ENCODE measurements at regions not wholly inside any gene's neighbourhood (a gene's known extent, or its start where the extent isn't known, plus 50 kb on each side); places are given as distances from the start of the nearest gene placed in this dataset.
"Not testable (repeated sequence)": the region's sequence is repeated elsewhere in the genome, so short reads cannot be mapped to it uniquely, and the experiment has no call there.

DNA sequence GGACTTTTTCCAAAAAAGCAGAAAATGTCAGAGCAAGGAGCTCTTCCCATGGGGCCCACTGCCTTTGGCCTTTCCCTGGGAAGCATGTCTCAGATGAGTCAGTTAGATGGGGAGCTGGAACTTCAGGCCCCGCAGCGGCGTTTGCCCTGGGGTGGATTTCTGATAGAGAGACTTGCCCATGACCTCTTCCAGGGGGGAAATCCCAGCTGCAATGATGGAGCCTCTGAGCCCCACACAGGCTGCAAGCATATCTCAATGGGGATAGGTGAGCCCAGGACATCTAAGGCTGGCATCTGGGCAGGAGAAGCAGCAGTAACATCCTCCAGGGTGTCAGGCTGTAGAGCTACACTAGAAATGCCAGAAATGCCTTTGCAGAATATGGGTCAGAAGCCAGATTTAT, 269.2 kb upstream of the TCERG1L start:
- Histone ChIP-seq H3K36me3 (ENCODE audit: control insufficient read depth in 3 of 3, insufficient read depth in 3 of 3, low read length in 3 of 3) (no peaks in the 10 kb centered on the region), H3K27ac (ENCODE audit: low read depth, low read length) (no peak overlapping the region), H3K9ac (ENCODE audit: low read depth in 1 of 3, low read length in 3 of 3) (no peak overlapping the region), H3K9me3 (ENCODE audit: control insufficient read depth in 3 of 3, low read length in 3 of 3) (no peaks in the 10 kb centered on the region), H3K4me3 (ENCODE audit: low read length in 3 of 3) (no peak overlapping the region), H3K4me1 (ENCODE audit: control insufficient read depth in 3 of 3, insufficient read depth in 3 of 3, low read length in 3 of 3) (no peaks in the 10 kb centered on the region), H3K27me3 (ENCODE audit: control insufficient read depth in 3 of 3, insufficient read depth in 3 of 3, low read length in 3 of 3) (no peaks in the 10 kb centered on the region)

DNA sequence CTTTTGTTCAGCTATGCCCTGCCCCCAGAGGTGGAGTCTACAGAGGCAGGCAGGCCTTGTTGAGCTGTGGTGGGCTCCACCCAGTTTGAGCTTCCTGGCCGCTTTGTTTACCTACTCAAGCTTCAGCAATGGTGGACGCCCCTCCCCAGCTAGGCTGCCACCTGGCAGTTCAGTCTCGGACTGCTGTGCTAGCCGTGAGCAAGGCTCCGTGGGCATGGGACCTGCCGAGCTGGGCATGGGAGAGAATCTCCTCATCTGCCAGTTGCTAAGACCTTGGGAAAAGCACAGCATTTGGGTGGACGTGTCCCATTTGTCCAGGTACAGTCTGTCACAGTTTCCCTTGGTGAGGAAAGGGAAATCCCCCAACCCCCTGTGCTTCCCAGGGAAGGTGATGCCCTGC, 270.0 kb upstream of the TCERG1L start:
- not testable (repeated sequence) for H3K27ac ChIP-seq (ENCODE audit: low read depth, low read length); H3K36me3 ChIP-seq (ENCODE audit: control insufficient read depth in 3 of 3, insufficient read depth in 3 of 3, low read length in 3 of 3); H3K4me1 ChIP-seq (ENCODE audit: control insufficient read depth in 3 of 3, insufficient read depth in 3 of 3, low read length in 3 of 3); H3K9me3 ChIP-seq (ENCODE audit: control insufficient read depth in 3 of 3, low read length in 3 of 3); H3K9ac ChIP-seq (ENCODE audit: low read depth in 1 of 3, low read length in 3 of 3); H3K27me3 ChIP-seq (ENCODE audit: control insufficient read depth in 3 of 3, insufficient read depth in 3 of 3, low read length in 3 of 3); H3K4me3 ChIP-seq (ENCODE audit: low read length in 3 of 3)

DNA sequence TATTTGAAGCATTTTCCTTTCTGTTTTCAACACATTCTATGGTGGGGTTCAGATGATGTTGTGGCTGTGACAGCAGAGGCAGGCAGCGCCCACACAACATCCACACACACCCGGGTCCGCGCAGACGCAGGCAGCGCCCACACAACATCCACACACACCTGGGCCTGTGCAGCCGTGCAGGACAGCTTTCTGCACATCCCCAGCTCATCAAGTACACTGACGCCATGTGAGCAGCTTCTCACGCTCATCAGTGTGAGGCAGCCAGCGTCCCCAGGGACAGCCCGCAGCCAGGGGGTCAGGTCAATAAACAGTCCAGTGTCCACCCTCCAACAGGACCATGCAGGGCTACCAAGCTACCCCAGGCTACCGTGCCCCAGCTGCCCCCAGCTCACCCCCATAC, 272.8 kb upstream of the TCERG1L start:
- Histone ChIP-seq H3K27me3 (ENCODE audit: control insufficient read depth in 3 of 3, insufficient read depth in 3 of 3, low read length in 3 of 3) (no peaks in the 10 kb centered on the region), H3K9ac (ENCODE audit: low read depth in 1 of 3, low read length in 3 of 3) (no peak overlapping the region), H3K27ac (ENCODE audit: low read depth, low read length) (no peak overlapping the region), H3K36me3 (ENCODE audit: control insufficient read depth in 3 of 3, insufficient read depth in 3 of 3, low read length in 3 of 3) (no peaks in the 10 kb centered on the region), H3K4me1 (ENCODE audit: control insufficient read depth in 3 of 3, insufficient read depth in 3 of 3, low read length in 3 of 3) (no peaks in the 10 kb centered on the region), H3K9me3 (ENCODE audit: control insufficient read depth in 3 of 3, low read length in 3 of 3) (no peaks in the 10 kb centered on the region), H3K4me3 (ENCODE audit: low read length in 3 of 3) (no peak overlapping the region)

DNA sequence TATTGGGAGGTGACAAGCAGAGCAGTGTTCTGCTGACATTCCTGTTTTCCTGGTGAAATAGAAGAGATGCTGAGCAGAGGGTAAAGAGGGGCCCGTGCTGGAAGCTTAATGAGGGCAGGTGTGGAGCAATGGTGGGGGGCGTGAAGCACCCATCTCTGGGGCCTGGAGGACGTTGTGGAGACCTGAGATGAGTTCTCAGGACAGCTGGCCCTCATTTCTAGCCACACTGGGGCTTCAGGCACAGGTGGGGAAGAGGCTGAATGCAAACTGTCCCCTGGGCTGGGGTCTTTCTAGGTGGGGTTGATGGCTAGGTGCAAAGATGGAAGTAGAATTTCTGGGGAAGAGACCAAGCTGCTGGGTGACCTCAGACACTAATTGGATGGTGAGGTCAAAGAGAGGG, 274.2 kb upstream of the TCERG1L start:
- Histone ChIP-seq H3K27ac (ENCODE audit: low read depth, low read length) (no peak overlapping the region), H3K27me3 (ENCODE audit: control insufficient read depth in 3 of 3, insufficient read depth in 3 of 3, low read length in 3 of 3) (no peaks in the 10 kb centered on the region), H3K36me3 (ENCODE audit: control insufficient read depth in 3 of 3, insufficient read depth in 3 of 3, low read length in 3 of 3) (no peaks in the 10 kb centered on the region), H3K9me3 (ENCODE audit: control insufficient read depth in 3 of 3, low read length in 3 of 3) (peaks cover 0 to 4% (median 2%) of the 10 kb centered on the region in 3 donors), H3K4me1 (ENCODE audit: control insufficient read depth in 3 of 3, insufficient read depth in 3 of 3, low read length in 3 of 3) (no peaks in the 10 kb centered on the region), H3K4me3 (ENCODE audit: low read length in 3 of 3) (no peak overlapping the region), H3K9ac (ENCODE audit: low read depth in 1 of 3, low read length in 3 of 3) (no peak overlapping the region)

DNA sequence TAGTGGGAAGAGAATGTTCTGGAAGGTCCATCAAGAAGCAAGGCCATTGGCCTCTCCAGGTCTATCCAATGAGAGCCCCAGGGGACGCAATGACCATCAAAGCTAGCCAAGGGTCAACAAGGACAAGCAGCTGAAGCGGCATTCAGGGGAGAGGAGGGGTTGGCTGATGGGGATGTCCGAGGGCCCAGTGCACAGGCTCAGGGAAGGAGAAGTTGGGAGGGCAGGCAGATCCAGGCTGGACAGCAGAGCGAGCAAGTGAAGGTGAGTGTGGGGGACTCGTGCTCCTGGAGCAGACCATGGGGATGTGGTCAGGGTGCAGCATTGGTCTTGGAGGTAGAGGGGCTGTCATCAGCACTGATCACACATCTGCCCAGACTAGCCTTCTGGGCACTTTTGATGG, 275.4 kb upstream of the TCERG1L start:
- Histone ChIP-seq H3K4me3 (ENCODE audit: low read length in 3 of 3) (no peak overlapping the region), H3K9ac (ENCODE audit: low read depth in 1 of 3, low read length in 3 of 3) (no peak overlapping the region), H3K4me1 (ENCODE audit: control insufficient read depth in 3 of 3, insufficient read depth in 3 of 3, low read length in 3 of 3) (no peaks in the 10 kb centered on the region), H3K36me3 (ENCODE audit: control insufficient read depth in 3 of 3, insufficient read depth in 3 of 3, low read length in 3 of 3) (no peaks in the 10 kb centered on the region), H3K27ac (ENCODE audit: low read depth, low read length) (no peak overlapping the region), H3K9me3 (ENCODE audit: control insufficient read depth in 3 of 3, low read length in 3 of 3) (peaks cover 0 to 4% (median 2%) of the 10 kb centered on the region in 3 donors), H3K27me3 (ENCODE audit: control insufficient read depth in 3 of 3, insufficient read depth in 3 of 3, low read length in 3 of 3) (no peaks in the 10 kb centered on the region)

DNA sequence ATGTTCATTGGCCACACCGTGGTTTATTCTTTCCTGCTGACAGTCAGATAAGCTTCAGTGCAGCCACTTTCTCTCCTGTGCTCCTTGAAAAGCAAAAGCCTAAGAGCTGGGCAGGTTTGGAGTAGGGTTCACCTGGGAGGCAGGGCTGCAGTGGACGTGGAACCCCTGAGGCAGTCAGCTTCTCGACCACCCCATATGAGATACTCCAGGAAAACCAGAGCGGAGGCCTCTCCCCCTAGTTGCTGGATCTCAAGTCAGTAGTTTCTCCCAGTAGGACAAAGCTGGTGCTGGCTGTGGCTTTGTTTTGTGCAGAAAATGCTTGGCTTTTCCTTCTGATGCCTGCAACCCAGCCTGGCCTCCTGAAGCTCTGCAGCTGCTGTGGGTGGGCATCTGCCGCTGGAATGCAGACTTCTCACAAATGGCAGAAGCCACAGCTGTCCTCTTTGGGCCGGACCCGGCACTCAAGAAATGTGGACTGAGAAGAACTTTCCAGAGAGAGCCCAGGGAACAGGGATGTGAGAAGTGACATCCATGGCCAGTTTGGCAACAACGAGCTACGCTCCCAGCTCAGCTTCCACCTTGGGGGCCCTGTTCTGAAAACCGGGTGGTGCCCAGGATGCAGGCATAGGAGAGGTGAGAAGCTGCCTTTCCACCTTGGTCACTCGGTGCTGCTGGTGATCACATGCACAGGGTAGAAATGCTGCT, 276.6 kb upstream of the TCERG1L start:
- Histone ChIP-seq H3K4me1 (ENCODE audit: control insufficient read depth in 3 of 3, insufficient read depth in 3 of 3, low read length in 3 of 3) (no peaks in the 10 kb centered on the region), H3K9me3 (ENCODE audit: control insufficient read depth in 3 of 3, low read length in 3 of 3) (peaks cover 0 to 4% (median 2%) of the 10 kb centered on the region in 3 donors), H3K4me3 (ENCODE audit: low read length in 3 of 3) (no peak overlapping the region), H3K36me3 (ENCODE audit: control insufficient read depth in 3 of 3, insufficient read depth in 3 of 3, low read length in 3 of 3) (no peaks in the 10 kb centered on the region), H3K9ac (ENCODE audit: low read depth in 1 of 3, low read length in 3 of 3) (no peak overlapping the region), H3K27me3 (ENCODE audit: control insufficient read depth in 3 of 3, insufficient read depth in 3 of 3, low read length in 3 of 3) (no peaks in the 10 kb centered on the region), H3K27ac (ENCODE audit: low read depth, low read length) (no peak overlapping the region)

DNA sequence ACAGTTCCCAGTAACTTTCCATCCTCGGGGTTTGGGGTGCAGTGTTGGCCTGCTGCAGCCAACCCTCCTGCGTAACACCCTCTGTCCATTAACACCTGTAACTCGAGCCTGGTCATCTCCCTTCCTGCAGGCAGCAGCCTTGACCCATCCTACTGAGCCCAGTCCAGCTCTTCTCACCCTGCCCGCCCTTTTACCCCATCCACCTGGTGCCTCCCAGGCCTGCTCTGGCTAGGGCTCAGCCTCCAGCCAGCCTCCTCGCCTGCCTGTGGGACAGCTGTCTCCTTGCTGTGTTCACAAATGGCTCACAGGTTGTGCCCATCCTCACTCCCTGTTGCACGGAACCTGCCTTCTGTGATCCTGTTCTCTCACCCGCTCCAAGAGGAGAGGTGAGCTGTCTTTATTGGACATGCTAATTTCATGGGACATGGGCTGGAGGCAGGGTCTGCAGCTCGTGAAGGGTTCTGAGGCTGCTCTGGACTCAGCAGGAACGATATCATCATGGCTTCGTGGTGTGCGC, 277.2 kb upstream of the TCERG1L start:
- no peaks in the 10 kb centered on the region for H3K36me3 ChIP-seq (ENCODE audit: control insufficient read depth in 3 of 3, insufficient read depth in 3 of 3, low read length in 3 of 3)
- no peak overlapping the region for H3K4me3 ChIP-seq (ENCODE audit: low read length in 3 of 3)
- no peak overlapping the region for H3K9ac ChIP-seq (ENCODE audit: low read depth in 1 of 3, low read length in 3 of 3)
- no peaks in the 10 kb centered on the region for H3K27me3 ChIP-seq (ENCODE audit: control insufficient read depth in 3 of 3, insufficient read depth in 3 of 3, low read length in 3 of 3)
- H3K27ac ChIP-seq (ENCODE audit: low read depth, low read length) = no peak overlapping the region
- H3K4me1 ChIP-seq (ENCODE audit: control insufficient read depth in 3 of 3, insufficient read depth in 3 of 3, low read length in 3 of 3) = no peaks in the 10 kb centered on the region
- peaks cover 0 to 4% (median 2%) of the 10 kb centered on the region in 3 donors for H3K9me3 ChIP-seq (ENCODE audit: control insufficient read depth in 3 of 3, low read length in 3 of 3)

DNA sequence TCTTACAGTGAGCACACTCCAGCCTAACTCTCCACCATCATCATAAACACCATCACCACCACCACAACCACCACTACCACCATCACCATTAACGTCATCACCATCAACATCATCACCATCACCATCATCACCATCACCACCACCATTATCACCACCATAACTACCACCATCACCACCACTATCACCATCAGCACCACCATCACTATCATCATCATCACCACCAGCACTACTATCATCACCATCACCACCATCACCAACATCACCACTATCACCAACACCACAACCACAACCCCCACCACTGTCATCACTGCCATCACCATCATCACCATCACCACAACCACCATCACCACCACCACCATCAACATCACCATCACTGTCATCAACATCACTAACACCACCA, 279.0 kb upstream of the TCERG1L start:
- Histone ChIP-seq H3K4me3 (ENCODE audit: low read length in 3 of 3) (no peak overlapping the region), H3K27me3 (ENCODE audit: control insufficient read depth in 3 of 3, insufficient read depth in 3 of 3, low read length in 3 of 3) (no peaks in the 10 kb centered on the region), H3K9me3 (ENCODE audit: control insufficient read depth in 3 of 3, low read length in 3 of 3) (peaks cover 0 to 4% (median 2%) of the 10 kb centered on the region in 3 donors), H3K27ac (ENCODE audit: low read depth, low read length) (no peak overlapping the region), H3K9ac (ENCODE audit: low read depth in 1 of 3, low read length in 3 of 3) (no peak overlapping the region), H3K36me3 (ENCODE audit: control insufficient read depth in 3 of 3, insufficient read depth in 3 of 3, low read length in 3 of 3) (no peaks in the 10 kb centered on the region), H3K4me1 (ENCODE audit: control insufficient read depth in 3 of 3, insufficient read depth in 3 of 3, low read length in 3 of 3) (no peaks in the 10 kb centered on the region)

DNA sequence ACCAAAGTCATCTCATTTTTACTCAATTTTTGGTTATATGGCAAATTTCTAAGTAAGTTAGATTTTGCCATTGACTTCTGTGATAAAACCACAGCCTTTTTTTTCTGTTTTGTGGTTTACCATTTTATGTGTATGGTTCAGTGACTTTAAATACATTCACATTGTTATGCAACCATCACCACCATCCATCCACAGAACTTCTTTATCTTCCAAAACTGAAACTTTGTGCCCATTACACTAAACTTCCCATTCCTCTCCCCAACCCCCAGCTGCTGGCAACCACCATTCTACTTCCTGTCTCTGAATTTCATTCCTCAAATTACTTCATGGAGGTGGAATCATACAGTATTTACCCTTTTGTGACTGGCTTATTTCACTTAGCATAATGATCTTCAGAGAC, 280.4 kb upstream of the TCERG1L start:
- Histone ChIP-seq H3K27me3 (ENCODE audit: control insufficient read depth in 3 of 3, insufficient read depth in 3 of 3, low read length in 3 of 3) (no peaks in the 10 kb centered on the region), H3K36me3 (ENCODE audit: control insufficient read depth in 3 of 3, insufficient read depth in 3 of 3, low read length in 3 of 3) (no peaks in the 10 kb centered on the region), H3K9me3 (ENCODE audit: control insufficient read depth in 3 of 3, low read length in 3 of 3) (peaks cover 0 to 4% (median 2%) of the 10 kb centered on the region in 3 donors), H3K27ac (ENCODE audit: low read depth, low read length) (no peak overlapping the region), H3K9ac (ENCODE audit: low read depth in 1 of 3, low read length in 3 of 3) (no peak overlapping the region), H3K4me3 (ENCODE audit: low read length in 3 of 3) (no peak overlapping the region), H3K4me1 (ENCODE audit: control insufficient read depth in 3 of 3, insufficient read depth in 3 of 3, low read length in 3 of 3) (no peaks in the 10 kb centered on the region)

DNA sequence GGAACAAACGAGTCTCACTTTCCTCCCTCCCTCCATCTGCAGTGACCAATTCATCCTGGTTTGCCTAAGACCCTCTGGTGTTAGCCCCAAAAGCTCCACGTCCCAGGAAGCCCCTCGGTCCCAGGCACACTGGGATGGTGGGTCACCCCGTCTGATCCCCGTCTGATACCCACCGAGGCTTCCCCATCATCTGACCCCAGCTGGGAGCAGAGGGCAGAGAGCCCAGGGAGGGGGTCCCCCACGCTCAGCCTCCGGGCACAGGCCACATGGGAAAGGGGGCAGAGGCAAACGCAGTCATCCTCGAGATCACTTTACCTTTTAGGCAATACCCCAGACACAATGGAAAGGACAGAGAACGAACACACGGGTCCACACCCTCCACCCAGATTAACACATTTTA, 291.6 kb upstream of the PPP2R2D start:
- Histone ChIP-seq H3K9ac (ENCODE audit: low read depth in 1 of 3, low read length in 3 of 3) (no peak overlapping the region), H3K27me3 (ENCODE audit: control insufficient read depth in 3 of 3, insufficient read depth in 3 of 3, low read length in 3 of 3) (peaks cover 3 to 5% (median 3%) of the 10 kb centered on the region in 3 donors), H3K4me1 (ENCODE audit: control insufficient read depth in 3 of 3, insufficient read depth in 3 of 3, low read length in 3 of 3) (no peaks in the 10 kb centered on the region), H3K36me3 (ENCODE audit: control insufficient read depth in 3 of 3, insufficient read depth in 3 of 3, low read length in 3 of 3) (no peaks in the 10 kb centered on the region), H3K4me3 (ENCODE audit: low read length in 3 of 3) (no peak overlapping the region), H3K27ac (ENCODE audit: low read depth, low read length) (no peak overlapping the region), H3K9me3 (ENCODE audit: control insufficient read depth in 3 of 3, low read length in 3 of 3) (peaks cover 0 to 4% (median 0%) of the 10 kb centered on the region in 3 donors)
